ENCODE measurements at regions not wholly inside any gene's neighbourhood (a gene's known extent, or its start where the extent isn't known, plus 50 kb on each side); places are given as distances from the start of the nearest gene placed in this dataset.
"Not testable (repeated sequence)": the region's sequence is repeated elsewhere in the genome, so short reads cannot be mapped to it uniquely, and the experiment has no call there.

DNA sequence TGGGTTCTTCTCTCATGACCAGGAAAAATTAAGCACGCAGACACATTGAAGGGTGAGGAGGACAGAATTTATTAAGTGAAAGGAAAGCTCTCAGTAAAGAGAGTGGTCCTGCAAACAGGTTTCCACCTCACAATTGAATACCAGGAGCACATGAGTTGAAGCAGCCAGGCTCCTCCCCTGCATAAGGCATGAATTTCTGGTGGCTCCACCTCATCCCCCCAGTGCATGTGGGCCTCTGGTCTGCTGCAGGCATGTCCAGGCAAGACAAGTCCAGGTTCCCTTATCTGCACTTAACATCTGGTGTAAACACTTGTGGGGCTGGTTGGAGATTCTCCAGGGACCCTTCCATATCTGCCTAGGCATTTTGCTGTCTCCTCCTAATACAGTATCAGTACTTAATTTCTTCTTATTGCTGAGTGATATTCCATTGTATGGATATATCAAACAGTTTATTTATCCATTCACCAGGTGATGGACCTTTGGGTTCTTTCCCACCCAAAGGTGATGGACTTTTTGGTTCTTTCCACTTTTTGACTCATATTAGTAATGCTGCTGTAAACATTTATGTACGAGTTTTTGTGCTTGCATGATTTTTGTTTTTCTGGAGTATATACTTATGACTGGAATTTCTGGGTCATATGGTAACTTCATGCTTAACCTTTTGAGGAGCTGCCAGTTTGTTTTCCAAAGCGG lies 104.3 kb upstream of the ZNF519 start:
- POLR2A ChIA-PET (ENCODE audit: low non-redundant PET); H3K27ac ChIP-seq; CTCF ChIA-PET; DNase-seq (ENCODE audit: low spot score): not testable (repeated sequence)

DNA sequence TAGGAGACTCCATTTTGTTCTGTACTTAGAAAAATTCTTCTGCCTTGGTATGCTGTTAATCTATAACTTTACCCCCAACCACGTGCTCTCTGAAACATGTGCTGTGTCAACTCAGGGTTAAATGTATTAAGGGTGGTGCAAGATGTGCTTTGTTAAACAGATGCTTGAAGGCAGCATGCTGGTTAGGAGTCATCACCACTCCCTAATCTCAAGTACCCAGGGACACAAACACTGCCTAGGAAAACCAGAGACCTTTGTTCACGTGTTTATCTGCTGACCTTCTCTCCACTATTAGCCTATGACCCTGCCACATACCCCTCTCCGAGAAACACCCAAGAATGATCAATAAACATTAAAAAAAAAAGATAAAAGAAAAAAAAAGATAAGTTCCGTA lies 93.0 kb upstream of the ZNF519 start:
- POLR2A ChIA-PET (ENCODE audit: low non-redundant PET); CTCF ChIA-PET; DNase-seq (ENCODE audit: low spot score); H3K27ac ChIP-seq: not testable (repeated sequence)

DNA sequence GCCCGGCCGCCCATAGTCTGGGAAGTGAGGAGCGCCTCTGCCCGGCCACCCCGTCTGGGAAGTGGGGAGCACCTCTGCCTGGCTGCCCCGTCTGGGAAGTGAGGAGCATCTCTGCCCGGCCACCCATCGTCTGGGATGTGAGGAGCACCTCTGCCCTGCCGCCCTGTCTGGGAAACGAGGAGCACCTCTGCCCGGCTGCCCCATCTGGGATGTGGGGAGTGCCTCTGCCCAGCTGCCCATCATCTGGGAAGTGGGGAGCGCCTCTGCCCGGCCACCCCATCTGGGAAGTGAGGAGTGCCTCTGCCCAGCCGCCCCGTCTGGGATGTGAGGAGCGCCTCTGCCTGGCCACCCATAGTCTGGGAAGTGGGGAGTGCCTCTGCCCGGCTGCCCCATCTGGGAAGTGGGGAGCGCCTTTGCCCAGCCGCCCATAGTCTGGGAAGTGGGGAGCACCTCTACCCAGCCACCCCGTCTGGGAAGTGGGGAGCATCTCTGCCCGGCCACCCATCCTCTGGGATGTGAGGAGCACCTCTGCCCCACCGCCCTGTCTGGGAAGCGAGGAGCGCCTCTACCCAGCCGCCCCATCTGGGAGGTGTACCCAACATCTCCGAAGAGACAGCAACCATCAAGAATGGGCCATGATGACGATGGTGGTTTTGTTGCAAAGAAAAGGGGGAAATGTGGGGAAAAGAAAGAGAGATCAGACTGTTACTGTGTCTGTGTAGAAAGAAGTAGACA lies 92.5 kb upstream of the ZNF519 start:
- DNase-seq (ENCODE audit: low spot score); POLR2A ChIA-PET (ENCODE audit: low non-redundant PET); CTCF ChIA-PET; H3K27ac ChIP-seq: not testable (repeated sequence)

DNA sequence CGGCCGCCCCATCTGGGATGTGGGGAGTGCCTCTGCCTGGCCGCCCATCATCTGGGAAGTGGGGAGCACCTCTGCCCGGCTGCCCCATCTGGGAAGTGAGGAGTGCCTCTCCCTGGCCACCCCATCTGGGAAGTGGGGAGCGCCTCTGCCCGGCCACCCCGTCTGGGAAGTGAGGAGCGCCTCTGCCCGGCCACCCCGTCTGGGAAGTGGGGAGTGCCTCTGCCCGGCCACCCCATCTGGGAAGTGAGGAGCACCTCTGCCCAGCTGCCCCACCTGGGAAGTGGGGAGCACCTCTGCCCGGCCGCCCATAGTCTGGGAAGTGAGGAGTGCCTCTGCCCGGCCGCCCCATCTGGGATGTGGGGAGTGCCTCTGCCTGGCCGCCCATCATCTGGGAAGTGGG lies 91.7 kb upstream of the ZNF519 start:
- POLR2A ChIA-PET (ENCODE audit: low non-redundant PET); CTCF ChIA-PET; H3K27ac ChIP-seq; DNase-seq (ENCODE audit: low spot score): not testable (repeated sequence)

DNA sequence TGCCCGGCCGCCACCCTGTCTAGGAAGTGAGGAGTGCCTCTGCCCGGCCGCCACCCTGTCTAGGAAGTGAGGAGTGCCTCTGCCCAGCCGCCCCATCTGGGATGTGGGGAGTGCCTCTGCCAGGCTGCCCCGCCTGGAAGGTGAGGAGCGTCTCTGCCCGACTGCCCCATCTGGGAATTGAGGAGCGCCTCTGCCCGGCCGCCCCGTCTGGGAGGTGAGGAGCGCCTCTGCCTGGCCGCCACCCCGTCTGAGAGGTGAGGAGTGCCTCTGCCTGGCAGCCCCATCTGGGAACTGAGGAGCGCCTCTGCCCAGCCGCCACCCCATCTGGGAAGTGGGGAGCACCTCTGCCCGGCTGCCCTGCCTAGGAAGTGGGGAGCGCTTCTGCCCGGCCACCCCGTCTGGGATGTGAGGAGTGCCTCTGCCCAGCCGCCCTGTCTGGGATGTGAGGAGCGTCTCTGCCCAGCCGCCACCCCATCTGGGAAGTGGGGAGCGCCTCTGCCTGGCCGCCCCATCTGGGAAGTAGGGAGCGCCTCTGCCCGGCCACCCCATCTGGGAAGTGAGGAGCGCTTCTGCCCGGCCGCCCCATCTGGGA lies 91.1 kb upstream of the ZNF519 start:
- CTCF ChIA-PET; H3K27ac ChIP-seq; DNase-seq (ENCODE audit: low spot score); POLR2A ChIA-PET (ENCODE audit: low non-redundant PET): not testable (repeated sequence)

DNA sequence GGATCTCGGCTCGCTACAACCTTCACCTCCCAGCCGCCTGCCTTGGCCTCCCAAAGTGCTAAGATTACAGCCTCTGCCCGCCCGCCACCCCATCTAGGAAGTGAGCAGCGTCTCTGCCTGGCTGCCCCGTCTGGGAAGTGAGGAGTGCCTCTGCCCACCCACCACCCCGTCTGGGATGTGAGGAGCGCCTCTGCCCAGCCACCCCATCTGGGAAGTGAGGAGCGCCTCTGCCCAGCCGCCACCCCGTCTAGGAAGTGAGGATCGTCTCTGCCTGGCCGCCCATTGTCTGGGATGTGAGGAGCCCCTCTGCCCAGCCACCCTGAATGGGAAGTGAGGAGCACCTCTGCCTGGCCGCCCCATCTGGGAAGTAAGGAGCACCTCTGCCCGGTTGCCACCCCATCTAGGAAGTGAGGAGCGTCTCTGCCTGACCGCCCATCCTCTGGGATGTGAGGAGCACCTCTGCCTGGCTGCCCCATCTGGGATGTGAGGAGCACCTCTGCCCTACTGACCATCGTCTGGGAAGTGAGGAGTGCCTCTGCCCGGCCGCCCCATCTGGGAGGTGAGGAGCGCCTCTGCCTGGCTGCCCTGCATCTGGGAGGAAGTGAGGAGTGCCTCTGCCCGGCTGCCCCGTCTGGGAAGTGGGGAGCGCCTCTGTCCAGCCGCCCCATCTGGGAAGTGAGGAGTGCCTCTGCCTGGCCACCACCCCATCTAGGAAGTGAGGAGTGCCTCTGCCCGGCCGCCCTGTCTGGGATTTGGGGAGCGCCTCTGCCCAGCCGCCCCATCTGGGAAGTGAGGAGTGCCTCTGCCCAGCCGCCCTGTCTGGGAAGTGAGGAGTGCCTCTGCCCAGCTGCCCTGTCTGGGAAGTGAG lies 90.4 kb upstream of the ZNF519 start:
- H3K27ac ChIP-seq; CTCF ChIA-PET; POLR2A ChIA-PET (ENCODE audit: low non-redundant PET); DNase-seq (ENCODE audit: low spot score): not testable (repeated sequence)

DNA sequence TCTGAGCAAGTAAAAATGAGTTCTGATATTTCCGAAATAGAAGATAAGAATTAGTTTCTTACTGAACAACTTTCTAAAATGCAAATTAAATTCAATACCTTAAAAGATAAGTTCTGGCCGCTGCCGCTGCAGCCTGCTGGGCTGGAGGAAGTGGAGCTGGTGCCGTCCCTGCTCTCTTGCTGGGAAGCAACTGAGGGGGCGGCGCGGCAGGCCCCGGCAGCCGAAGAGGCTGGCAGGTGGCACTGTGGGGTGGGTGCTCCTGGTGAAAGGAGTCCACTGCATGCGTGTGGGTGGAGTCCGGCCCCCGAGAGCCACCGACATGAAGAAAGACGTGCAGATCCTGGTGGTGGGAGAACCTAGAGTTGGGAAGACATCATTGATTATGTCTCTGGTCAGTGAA lies 89.5 kb upstream of the ZNF519 start:
- no peak overlapping the region for H3K27ac ChIP-seq
- TF ChIP-seq, protein P1, sequence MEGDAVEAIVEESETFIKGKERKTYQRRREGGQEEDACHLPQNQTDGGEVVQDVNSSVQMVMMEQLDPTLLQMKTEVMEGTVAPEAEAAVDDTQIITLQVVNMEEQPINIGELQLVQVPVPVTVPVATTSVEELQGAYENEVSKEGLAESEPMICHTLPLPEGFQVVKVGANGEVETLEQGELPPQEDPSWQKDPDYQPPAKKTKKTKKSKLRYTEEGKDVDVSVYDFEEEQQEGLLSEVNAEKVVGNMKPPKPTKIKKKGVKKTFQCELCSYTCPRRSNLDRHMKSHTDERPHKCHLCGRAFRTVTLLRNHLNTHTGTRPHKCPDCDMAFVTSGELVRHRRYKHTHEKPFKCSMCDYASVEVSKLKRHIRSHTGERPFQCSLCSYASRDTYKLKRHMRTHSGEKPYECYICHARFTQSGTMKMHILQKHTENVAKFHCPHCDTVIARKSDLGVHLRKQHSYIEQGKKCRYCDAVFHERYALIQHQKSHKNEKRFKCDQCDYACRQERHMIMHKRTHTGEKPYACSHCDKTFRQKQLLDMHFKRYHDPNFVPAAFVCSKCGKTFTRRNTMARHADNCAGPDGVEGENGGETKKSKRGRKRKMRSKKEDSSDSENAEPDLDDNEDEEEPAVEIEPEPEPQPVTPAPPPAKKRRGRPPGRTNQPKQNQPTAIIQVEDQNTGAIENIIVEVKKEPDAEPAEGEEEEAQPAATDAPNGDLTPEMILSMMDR (conservative IDR thresholded peaks at IDR 0.05; ENCODE audit: low read depth) = no peak
- ChIA-PET POLR2A (ENCODE audit: low non-redundant PET) (no interaction called here), CTCF (no interaction called here)
- DNase-seq (ENCODE audit: low spot score) = no peak

DNA sequence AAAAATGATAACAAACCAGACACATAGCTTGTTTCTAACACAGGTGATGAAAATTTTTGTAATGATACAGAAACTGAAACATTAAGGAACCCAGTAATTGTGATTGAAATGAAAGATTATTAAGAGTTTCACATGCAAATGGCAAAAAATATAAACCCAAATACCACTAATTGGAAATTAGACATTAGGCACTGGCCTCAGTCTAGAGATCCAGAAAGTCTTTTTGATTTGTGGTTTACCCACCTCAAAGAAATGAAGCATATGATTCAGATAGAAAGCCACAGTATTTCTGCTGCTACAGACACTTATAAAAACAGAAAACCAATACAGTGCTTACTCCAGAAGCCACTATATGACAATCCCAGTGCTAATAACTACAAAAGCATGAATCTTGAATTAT lies 83.7 kb upstream of the ZNF519 start:
- DNase-seq (ENCODE audit: low spot score); POLR2A ChIA-PET (ENCODE audit: low non-redundant PET); H3K27ac ChIP-seq; CTCF ChIA-PET: not testable (repeated sequence)

DNA sequence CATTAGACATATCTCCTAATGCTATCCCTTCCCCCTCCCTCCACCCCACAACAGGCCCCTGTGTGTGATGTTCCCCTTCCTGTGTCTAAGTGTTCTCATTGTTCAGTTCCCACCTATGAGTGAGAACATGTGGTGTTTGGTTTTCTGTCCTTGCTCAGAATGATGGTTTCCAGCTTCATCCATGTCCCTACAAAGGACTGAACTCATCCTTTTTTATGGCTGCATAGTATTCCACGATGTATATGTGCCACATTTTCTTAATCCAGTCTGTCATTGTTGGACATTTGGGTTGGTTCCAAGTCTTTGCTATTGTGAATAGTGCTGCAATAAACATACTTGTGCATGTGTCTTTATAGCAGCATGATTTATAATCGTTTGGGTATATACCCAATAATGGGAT lies 71.2 kb upstream of the ZNF519 start:
- DNase-seq (ENCODE audit: low spot score); POLR2A ChIA-PET (ENCODE audit: low non-redundant PET): not testable (repeated sequence)

DNA sequence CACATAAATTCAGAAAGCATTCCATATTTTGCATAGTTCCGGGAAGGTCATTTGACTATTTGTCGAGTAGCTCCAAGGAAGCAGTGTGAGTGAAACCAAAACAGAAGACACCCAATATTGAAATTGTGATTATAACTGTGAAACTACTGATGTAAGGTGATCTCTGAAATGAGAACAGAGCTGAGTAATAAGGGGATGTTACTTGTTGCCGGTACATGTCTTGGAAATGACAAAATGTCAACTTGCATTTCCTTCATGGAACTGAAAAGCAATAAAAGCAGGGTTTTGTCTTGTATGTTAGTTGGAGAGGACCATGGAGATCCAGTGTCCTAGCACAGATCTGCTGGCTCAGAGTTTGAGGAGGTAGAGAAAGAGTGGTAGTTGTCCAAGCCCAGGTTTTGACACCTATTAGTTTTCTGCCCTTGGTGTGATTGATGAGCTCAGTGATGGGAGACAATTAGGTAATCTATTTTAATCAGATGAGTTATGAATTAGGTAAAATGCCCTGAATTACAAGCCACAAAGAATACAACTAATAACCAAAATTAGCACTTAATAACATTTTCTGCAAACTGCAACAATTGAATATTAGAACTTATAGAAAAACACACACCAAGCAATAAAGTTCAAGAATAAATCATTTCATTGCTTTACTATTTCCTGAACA lies 58.7 kb upstream of the ZNF519 start:
- CTCF ChIA-PET; POLR2A ChIA-PET (ENCODE audit: low non-redundant PET); DNase-seq (ENCODE audit: low spot score); H3K27ac ChIP-seq: not testable (repeated sequence)

More for the DNA sequence above, 71.2 kb upstream of the ZNF519 start:
- CTCF ChIA-PET, H3K27ac ChIP-seq: not testable (repeated sequence)

DNA sequence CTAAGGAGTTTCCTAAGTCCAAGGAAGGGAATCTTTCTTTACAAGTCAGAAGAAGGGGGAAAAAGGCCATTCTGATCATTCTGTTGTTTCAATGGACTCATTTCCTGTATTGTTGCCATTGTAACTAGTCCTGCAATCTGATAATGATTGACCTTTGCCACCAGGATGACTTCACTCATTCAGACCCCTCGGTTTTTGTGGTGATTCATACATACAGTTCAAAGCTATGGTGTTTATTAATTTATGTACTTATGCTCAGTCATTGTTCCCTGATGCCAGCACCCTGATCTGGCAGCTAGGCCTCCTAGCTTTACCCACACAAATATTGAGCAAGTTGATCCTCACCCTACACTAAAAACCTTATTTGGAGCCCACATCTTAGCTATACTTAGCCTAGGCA lies 57.6 kb upstream of the ZNF519 start:
- POLR2A ChIA-PET (ENCODE audit: low non-redundant PET) = no interaction called here
- H3K27ac ChIP-seq = no peak overlapping the region

DNA sequence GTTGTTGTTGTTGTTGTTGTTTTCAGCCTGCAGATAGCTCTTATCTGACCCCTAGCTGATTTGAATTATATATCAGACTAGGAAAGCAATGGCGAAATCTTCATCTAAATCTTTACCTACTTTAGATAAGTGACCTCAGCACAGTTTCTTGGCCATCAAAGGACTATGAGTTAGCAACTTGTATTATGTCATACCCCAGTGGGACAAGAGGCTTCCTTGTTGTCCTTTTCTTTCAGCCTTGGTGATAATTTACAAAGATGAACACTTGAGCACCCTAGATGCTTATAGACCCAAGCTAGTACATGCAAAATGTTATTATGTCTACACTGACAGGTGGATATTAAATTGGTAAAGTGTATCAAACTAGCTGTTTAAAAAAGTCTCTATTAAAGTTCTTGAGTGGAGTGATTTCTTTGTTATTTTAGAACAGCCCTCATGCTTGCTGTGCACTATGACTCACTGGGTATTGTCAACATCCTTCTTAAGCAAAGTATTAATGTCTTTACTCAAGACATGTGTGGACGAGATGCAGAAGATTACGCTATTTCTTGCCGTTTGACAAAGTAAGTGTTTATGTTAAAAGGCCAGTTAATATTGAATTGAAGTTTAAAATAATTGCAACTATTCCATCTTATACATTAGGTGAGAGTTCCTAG lies 56.6 kb upstream of the ZNF519 start:
- H3K27ac ChIP-seq; POLR2A ChIA-PET (ENCODE audit: low non-redundant PET); DNase-seq (ENCODE audit: low spot score); CTCF ChIA-PET: not testable (repeated sequence)

More for the DNA sequence above, 57.6 kb upstream of the ZNF519 start:
- CTCF ChIA-PET = no interaction called here
- TF ChIP-seq, protein P1 (conservative IDR thresholded peaks at IDR 0.05; ENCODE audit: low read depth) = no peak
- DNase-seq (ENCODE audit: low spot score) = no peak
